Endothelial cell of umbilical vein (primary cell): ENCODE measurements at regions not wholly inside any gene's neighbourhood (a gene's known extent, or its start where the extent isn't known, plus 50 kb on each side); places are given as distances from the start of the nearest gene placed in this dataset.

ENCODE experiments used
- JUN ChIP-seq: IDR thresholded peaks from 2 replicates; pipeline ENCODE4 v1.6.1; 2011; ENCODE audit warnings: borderline replicate concordance, low read depth; ENCODE audit not compliant: insufficient read length, insufficient read depth
- TF ChIP-seq, protein P1 (sequence below), 2 donors: IDR thresholded peaks; 1 replicate in 1 of 2; 2 replicates in 1 of 2; pipeline ENCODE4 v1.5.1; 2011; ENCODE audit warnings: low read length in 2 of 2, mild to moderate bottlenecking in 2 of 2, moderate library complexity in 2 of 2, control low read depth in 1 of 2, inconsistent platforms in 1 of 2, low read depth in 1 of 2; ENCODE audit not compliant: insufficient read depth in 1 of 2; ENCODE audit errors: extremely low read depth in 1 of 2

DNA sequence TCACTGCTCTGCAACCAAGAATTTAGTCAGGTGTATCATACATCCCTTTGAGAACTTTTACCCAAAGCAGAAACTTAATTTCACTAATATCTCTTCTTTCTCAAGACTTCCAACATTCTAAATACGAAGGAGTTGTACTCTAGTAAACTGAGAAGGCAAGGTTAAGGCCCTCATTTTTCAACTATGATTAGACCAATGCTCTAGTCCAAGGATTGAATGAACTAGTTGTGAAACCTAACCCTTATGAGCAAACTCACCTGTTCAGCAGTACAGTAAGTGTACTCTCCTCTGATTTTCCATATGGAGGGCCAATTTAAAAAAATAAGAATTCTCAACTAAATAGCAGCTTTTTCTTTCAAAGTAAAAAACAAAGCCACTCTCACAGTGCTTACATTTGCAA lies 180.0 kb upstream of the C11orf58 start:
- TF ChIP-seq, protein P1, sequence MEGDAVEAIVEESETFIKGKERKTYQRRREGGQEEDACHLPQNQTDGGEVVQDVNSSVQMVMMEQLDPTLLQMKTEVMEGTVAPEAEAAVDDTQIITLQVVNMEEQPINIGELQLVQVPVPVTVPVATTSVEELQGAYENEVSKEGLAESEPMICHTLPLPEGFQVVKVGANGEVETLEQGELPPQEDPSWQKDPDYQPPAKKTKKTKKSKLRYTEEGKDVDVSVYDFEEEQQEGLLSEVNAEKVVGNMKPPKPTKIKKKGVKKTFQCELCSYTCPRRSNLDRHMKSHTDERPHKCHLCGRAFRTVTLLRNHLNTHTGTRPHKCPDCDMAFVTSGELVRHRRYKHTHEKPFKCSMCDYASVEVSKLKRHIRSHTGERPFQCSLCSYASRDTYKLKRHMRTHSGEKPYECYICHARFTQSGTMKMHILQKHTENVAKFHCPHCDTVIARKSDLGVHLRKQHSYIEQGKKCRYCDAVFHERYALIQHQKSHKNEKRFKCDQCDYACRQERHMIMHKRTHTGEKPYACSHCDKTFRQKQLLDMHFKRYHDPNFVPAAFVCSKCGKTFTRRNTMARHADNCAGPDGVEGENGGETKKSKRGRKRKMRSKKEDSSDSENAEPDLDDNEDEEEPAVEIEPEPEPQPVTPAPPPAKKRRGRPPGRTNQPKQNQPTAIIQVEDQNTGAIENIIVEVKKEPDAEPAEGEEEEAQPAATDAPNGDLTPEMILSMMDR (IDR thresholded peaks at IDR 0.05; ENCODE audit: extremely low read depth in 1 of 2, insufficient read depth in 1 of 2, low read depth in 1 of 2, low read length in 2 of 2) = no peak
- TF ChIP-seq JUN = no peak
